NOMO-1 treated with DMSO at 0.1 percent for 48 hours (cell line): ENCODE measurements at regions not wholly inside any gene's neighbourhood (a gene's known extent, or its start where the extent isn't known, plus 50 kb on each side); places are given as distances from the start of the nearest gene placed in this dataset.
"Not testable (repeated sequence)": the region's sequence is repeated elsewhere in the genome, so short reads cannot be mapped to it uniquely, and the experiment has no call there.

Experiments used
- DNase-seq: peaks from one replicate; lab custom pipeline; 2025; ENCODE audit not compliant: unreplicated experiment; lab: John Stamatoyannopoulos, UW

GRCh38 chr2:209145941-209146681, 277.7 kb upstream of the MAP2 start:
- DNase-seq: peak; percentile 69

GRCh38 chr2:209146682-209147320, 277.0 kb upstream of the MAP2 start:
- DNase-seq: peak; percentile 63

- DNase-seq: peak; percentile 12
Measured at GRCh38 chr2:209147981-209148380, 275.9 kb upstream of the MAP2 start.

- DNase-seq: no peak
Measured at GRCh38 chr2:209160800-209161588, 262.9 kb upstream of the MAP2 start.

- no peak for DNase-seq
Measured at GRCh38 chr2:209162129-209162528, 261.7 kb upstream of the MAP2 start.

- DNase-seq: no peak
Measured at GRCh38 chr2:209181984-209182383, 241.9 kb upstream of the MAP2 start.

GRCh38 chr2:209186886-209187285, 237.0 kb upstream of the MAP2 start:
- DNase-seq: not testable (repeated sequence)

GRCh38 chr2:209189893-209190292, 234.0 kb upstream of the MAP2 start:
- DNase-seq: no peak

GRCh38 chr2:209191139-209191538, 232.7 kb upstream of the MAP2 start:
- DNase-seq: no peak

- no peak for DNase-seq
Measured at GRCh38 chr2:209194717-209195116, 229.1 kb upstream of the MAP2 start.

- peak; percentile 40 for DNase-seq
Measured at GRCh38 chr2:209208211-209208610, 215.6 kb upstream of the MAP2 start.

GRCh38 chr2:209209943-209210342, 213.9 kb upstream of the MAP2 start:
- no peak for DNase-seq

GRCh38 chr2:209230560-209230959, 193.3 kb upstream of the MAP2 start:
- no peak for DNase-seq

- DNase-seq: no peak
Measured at GRCh38 chr2:209236377-209236776, 187.5 kb upstream of the MAP2 start.

- peak; percentile 9 for DNase-seq
Measured at GRCh38 chr2:209238765-209239584, 184.9 kb upstream of the MAP2 start.

GRCh38 chr2:209239585-209239938, 184.3 kb upstream of the MAP2 start:
- DNase-seq: no peak

GRCh38 chr2:209240204-209240603, 183.6 kb upstream of the MAP2 start:
- DNase-seq: no peak

- DNase-seq: peak; percentile 33
Measured at GRCh38 chr2:209253544-209253943, 170.3 kb upstream of the MAP2 start.

GRCh38 chr2:209259767-209260166, 164.1 kb upstream of the MAP2 start:
- no peak for DNase-seq

- no peak for DNase-seq
Measured at GRCh38 chr2:209260281-209260680, 163.6 kb upstream of the MAP2 start.
